Activated CD8-positive, alpha-beta memory T cell treated with anti-CD3 and anti-CD28 coated beads for 36 hours (primary cell): ENCODE measurements at regions not wholly inside any gene's neighbourhood (a gene's known extent, or its start where the extent isn't known, plus 50 kb on each side); places are given as distances from the start of the nearest gene placed in this dataset.
"Not testable (repeated sequence)": the region's sequence is repeated elsewhere in the genome, so short reads cannot be mapped to it uniquely, and the experiment has no call there.

Experiments used
- CTCF ChIA-PET: fragments of 350-600 bp; sonication (Branson Sonifier 250); formaldehyde crosslinking; loops from one replicate; lab custom pipeline; 2021; ENCODE audit warnings: antibody characterized with exemption; lab: Charles Lee
- POLR2A ChIA-PET: fragments of 350-600 bp; sonication (Branson Sonifier 250); formaldehyde crosslinking; loops from one replicate; lab custom pipeline; 2021; ENCODE audit warnings: antibody characterized with exemption; lab: Charles Lee

DNA sequence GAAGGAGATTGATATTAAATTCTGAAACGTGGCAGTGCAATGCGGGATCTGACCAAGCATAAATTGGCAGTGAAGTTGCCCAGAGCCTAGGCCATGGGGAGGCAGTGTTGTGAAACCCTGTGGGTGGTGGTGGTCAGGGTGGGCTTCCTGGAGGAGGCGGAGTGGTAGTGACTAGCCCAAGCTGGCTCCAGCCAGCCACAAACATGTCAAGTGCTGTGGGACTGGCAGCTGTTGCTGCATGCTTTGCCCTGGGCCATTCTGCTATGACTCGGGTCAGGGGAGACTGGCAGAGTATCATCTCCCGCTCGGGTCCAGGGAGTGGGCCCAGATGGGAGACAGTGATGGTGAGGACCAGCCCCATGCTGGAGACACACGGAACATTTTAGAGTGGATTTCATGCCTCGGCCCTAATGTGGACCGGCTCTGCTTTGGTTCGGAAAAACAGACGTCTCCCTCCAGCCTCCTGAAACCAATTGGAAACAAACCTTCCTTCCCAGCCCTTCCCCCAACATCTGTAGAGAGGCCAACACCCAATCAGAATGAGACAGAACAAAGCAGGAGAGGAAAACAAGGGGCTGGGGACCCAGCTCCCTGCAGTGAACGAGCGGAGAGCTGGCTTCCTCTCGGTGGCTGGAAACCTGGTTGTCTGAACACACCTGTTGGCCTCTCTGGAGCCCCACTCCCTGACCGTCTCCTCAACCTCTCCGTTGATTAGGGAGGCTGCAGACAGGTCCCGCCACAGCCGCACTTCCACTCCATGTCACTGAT, 58.2 kb downstream of the TMEM270 start:
- CTCF ChIA-PET: no interaction called here
- POLR2A ChIA-PET: no interaction called here

DNA sequence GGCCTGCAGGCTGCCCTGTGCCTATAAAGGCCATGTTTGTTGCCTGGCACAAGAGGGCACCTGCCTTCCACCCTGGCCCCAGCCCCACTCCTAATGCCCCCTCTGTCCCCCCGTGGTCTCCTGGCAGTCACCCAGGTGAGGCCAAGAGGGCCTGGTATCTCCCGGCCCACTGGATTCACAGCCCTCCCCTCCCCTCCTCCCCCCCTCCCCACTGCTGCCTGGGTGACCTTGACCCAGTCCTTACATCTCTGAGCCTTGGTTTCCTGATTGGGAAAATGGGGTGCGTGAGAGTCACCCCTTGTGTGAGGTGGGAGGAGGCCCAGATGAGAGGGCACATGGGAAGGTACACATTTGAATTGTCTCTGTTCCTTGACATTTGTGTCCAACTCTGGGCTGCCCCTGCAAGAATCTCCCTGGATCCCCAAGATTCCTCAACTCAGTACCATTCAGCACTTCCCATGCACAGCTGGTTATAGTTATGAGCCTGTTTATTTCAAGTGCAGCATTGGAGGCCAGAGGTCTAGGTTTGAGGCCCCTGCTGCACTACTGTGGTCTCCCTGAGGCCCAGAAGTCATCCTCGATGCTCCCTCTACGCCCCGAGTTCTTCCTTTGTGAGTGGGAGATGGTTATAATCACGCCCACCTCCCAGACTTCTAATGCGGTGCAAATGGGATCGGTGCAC, 58.9 kb downstream of the TMEM270 start:
- CTCF ChIA-PET: no interaction called here
- POLR2A ChIA-PET: no interaction called here

DNA sequence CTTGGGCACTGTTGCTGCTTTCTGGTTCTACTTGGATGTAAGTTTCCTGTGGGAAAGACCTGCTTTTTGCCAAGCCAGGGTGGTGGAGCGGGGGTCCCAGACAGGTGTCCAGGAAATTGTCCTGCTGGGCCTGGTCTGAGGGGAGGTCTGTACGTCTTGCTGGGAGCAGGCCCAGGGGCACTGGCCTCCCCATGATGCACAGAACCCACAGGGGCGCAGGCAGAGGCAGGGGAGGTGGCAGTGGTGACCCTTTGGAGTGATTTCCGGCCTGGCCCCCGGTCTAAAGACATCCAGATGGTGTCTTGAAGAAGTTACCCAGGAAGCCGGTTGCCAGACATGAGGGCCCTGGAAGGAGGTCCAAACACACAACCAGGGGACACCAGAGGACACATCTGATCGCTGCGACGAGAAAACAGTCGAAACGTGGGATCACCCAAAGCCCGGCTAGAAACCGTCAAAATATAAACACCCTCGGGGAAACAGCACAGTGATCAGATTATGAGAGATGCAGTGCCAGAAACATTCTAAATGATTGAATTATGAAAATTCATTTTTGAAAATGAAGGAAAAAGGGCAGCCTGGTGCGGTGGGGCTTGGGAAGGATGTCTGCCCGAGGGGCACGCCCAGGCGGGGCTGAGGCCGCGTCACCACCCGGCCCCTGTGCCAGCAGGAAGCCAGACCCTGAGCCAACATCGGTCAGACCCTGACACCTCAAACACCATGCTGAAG, 59.6 kb downstream of the TMEM270 start:
- POLR2A ChIA-PET: no interaction called here
- CTCF ChIA-PET: no interaction called here

DNA sequence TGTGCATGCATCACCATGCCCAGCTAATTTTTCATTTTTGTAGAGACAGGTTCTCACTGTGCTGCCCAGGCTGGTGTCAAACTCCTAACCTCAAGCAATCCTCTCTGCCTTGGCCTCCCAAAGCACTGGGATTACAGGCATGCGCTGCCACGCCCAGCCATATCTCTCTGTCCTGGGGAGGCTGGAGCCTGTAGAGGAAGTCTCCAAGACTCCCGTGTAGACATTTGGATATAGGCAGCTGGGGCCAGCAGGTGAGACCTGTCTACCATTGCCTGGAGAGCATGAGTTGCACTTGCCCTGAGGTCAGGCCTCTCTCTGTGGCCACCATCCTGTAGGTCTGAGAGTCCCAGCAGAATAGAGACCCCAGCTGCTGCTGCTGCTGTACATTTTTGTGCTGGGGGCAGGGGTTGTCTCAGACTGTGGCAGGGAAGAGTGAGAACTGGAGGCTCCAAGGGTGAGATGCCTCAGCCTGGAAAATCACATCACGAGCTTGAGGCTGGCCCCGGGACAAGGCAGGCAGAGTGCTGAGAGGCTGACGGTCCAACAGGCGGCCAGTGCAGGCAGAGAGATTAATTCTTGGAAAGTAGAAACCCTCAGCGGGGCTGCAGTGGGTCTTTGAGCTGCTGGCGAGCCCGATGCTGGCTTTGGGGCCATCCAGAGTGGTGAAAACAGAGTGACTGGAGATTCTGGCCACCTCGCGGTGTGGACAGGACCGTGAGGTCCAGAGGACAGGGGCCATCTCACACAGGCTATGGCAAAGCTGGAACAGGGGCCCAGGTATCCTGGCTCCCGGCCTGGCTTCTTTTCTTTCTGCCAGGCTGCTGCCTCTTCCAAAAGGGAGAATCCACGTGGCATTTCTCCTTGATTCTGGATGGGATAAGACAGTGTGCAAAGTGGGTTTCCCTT, 60.9 kb downstream of the TMEM270 start:
- ChIA-PET CTCF (interaction anchor here (0.7 kb wide), 1 partner anchor 105 kb away, joined by 7 read pairs; no protein-coding TSS in a partner anchor), POLR2A (no interaction called here)

DNA sequence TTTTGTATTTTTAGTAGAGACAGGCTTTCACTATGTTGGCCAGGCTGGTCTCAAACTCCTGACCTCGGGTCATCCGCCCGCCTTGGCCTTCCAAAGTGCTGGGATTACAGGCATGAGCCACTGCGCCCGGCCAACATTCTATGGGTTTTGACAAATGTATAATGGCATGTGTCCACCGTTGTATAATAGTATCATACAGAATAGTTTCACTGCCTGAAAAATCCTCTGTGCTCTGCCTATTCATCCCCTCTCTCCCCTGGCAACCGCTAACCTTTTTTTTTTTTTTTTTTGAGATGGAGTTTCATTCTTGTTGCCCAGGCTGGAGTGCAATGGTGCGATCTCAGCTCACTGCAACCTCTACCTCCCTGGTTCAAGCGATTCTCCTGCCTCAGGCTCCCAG, 67.7 kb downstream of the TMEM270 start:
- POLR2A ChIA-PET, CTCF ChIA-PET: not testable (repeated sequence)

DNA sequence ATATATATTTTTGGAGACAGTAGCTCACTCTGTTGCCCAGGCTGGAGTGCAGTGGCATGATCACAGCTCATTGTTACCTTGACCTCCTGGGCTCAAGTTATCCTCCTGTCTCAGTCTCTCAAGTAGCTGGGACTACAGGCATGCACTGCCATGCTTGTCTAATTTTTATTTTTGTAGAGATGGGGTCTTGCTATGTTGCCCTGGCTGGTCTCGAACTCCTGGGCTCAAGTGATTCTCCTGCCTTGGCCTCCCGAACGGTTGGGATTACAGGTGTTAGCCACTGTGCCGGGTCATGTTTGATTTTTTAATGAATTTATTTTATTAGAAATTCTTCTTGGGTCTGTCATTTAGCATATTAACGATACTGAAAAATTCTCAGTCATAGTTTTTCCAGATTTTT, 70.5 kb downstream of the TMEM270 start:
- ChIA-PET CTCF (no interaction called here), POLR2A (no interaction called here)

DNA sequence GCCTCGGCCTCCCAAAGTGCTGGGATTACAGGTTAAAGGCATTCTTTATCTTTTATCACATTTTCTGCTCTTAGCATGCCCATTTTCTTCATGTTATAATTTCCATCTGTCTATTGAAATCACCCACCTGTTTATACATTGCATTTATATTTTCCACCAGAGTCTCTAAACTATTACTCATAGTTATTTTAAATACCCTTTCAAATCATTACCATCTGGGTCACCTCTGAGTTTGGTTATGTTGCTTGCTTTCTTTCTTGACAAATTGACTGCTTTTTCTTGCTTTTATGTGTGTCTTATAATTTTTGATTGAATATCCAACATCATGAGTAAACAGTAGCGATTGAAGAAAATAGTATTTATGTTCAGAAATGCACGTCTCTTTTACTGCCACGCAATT, 71.4 kb downstream of the TMEM270 start:
- CTCF ChIA-PET: no interaction called here

DNA sequence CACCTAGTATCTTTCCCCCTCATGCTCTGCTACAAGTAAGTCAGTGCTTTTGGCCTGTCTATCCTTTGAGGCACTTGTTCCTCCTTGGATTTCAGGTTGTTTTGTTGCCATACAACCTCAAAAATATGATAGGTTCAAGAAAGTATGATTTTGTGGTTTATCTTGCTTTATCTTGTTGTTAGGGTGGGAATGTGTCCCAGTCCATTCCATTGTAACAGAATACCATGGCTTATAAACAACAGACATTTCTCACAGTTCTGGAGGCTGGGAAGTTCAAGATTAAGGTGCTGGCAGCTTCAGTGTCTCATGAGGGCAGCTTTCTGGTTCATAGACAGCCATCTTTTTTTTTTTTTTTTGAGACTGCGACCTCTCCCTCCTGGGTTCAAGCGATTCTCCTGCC, 72.1 kb downstream of the TMEM270 start:
- POLR2A ChIA-PET: no interaction called here
- CTCF ChIA-PET: no interaction called here

More for the DNA sequence above, 71.4 kb downstream of the TMEM270 start:
- POLR2A ChIA-PET: no interaction called here

DNA sequence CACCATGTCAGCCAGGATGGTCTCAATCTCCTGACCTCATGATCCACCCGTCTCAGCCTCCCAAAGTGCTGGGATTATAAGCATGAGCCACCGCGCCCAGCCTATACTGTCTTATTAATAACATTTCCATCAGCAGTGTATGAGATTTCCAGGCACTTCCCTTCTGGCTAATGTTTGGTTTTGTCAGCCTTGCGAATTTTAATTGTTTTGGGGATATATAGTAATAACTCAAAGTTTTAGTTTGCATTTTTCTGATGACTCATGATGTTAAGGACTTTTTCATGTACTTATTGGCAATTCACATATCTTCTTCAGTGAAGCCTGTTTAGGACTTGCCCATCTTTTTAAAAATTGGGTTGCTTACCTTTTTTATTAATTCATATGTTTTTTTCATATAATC, 76.0 kb downstream of the TMEM270 start:
- POLR2A ChIA-PET: no interaction called here
- CTCF ChIA-PET: interaction anchor here (0.6 kb wide), 1 partner anchor 278 kb away, joined by 3 read pairs; no protein-coding TSS in a partner anchor

DNA sequence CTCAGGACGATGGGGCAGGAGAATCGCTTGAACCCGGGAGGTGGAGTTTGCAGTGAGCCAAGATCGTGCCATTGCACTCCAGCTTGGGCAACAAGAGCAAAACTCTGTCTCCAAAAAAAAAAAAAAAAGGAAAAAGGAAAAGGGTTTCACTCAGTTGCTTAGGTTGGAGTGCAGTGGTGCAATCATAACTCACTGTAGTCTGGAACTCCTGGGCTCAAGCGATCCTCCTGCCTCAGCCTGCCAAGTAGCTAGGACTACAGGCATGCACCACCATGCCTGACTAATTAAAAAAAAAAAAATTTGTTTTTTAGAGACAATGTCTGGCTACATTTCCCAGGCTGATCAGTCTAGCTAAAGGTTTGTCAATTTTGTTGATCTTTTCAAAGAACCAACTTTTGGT, 76.7 kb downstream of the TMEM270 start:
- POLR2A ChIA-PET: not testable (repeated sequence)
- CTCF ChIA-PET: interaction anchor here (0.6 kb wide), 1 partner anchor 279 kb away, joined by 3 read pairs; no protein-coding TSS in a partner anchor

DNA sequence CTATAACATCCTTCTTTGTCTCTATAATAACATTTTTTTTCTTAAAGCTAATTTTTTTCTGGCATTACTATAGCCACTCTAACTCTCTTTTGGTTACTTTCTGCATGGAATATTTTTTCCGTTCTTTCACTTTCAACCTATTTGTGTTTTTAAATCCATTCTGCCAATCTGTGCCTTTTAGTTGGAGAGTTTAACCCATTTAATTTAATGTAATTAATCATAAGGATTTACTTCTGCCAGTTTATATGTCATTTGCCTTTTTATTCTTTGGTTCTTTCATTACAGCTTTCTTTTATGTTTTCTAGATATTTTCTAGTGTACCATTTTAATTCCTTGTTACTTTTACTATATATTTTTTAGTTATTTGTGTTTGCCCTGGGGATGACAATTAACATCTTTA, 78.6 kb downstream of the TMEM270 start:
- ChIA-PET POLR2A (no interaction called here), CTCF (no interaction called here)

DNA sequence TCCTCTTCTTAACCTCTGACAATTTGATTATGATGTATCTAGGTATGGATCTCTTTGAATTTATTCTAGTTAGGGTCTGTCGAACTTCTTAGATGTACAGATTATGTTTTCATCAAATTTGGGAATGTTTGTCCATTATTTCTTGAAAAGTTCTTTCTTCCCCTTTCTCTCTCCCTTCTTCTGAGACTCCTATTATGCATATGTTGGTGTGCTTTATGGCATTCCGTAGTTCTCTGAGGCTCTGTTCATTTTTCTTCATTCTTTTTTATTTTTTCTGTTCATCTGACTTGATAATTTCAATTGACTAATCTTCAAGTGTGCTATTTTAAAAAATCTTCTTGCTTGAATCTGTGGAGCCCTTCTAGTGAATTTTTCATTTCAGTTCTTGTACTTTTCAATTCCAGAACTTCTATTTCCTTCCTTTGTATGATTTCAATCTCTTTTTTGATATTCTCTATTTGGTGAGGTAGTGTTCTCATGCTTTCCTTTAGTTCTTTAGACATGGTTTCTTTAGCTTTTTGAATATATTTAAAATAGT, 79.8 kb downstream of the TMEM270 start:
- POLR2A ChIA-PET: no interaction called here
- CTCF ChIA-PET: no interaction called here

DNA sequence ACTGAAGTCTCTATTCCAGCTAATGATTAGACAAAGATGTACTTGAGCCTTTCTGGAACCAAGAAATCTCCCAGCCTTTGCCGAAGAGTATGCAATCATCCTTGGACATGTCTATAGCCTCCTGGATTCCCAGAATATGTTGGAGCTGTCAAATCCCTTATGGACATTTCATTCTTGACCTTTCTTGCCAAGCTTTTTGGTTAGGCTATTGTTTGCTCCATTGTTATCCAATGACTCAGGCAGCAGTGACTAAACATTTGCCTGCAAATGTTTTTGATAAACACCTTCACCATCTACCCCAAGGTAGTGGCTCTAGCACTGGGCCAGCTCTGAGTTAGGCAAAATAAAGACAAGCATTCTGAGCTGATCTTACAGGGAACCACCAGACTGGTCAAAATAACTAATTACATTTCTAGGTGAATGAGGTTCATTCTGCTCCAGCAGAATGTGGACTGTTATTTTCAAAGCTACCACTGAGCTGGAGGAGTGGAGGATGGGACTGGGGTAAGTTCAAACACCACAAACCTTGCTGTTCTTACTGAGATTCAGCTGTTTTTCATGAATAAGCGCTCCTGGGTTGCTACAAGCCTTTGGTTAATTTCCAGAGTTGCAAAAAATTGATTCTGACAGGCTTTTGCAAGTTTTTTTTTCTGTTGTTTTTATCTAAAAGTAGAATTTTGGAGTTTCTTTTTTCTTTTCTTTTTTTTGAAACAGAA, 81.0 kb downstream of the TMEM270 start:
- POLR2A ChIA-PET: no interaction called here
- CTCF ChIA-PET: no interaction called here

DNA sequence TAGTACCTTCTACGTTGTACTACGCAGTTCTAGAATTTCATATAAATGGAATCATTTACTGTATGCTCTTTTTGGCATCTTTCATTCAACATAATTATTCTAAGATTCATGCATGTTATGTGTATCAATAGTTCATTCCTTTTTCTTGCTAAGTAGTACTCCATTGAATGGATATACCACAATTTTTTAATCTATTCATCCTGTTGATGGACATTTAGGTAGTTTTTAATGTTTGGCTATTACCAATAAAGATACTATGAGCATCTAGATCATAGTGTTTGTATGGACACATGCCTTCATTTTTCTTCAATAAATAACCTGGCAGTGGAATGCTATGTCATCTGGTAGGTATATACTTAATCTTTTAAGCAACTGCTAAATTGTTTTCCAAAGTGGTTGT, 83.0 kb upstream of the ELN start:
- POLR2A ChIA-PET: no interaction called here
- CTCF ChIA-PET: no interaction called here

DNA sequence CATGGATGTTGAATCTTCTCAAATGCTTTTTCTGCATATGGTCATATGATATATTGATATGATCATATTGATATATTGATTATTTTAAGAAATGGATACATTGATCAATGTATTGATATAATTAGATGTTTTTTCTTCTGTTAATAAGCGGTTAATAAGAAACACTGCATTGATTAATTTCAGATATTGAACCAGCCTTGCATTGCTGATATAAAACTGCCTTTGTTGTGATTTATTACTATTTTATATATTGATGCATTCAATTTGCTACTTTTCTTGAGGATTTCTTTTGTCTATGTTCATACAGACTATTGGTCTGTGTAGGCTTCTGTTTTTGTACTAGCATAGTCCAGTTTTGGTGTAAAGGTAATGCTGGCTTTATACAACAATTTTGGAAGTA, 79.7 kb upstream of the ELN start:
- POLR2A ChIA-PET: no interaction called here
- CTCF ChIA-PET: no interaction called here

DNA sequence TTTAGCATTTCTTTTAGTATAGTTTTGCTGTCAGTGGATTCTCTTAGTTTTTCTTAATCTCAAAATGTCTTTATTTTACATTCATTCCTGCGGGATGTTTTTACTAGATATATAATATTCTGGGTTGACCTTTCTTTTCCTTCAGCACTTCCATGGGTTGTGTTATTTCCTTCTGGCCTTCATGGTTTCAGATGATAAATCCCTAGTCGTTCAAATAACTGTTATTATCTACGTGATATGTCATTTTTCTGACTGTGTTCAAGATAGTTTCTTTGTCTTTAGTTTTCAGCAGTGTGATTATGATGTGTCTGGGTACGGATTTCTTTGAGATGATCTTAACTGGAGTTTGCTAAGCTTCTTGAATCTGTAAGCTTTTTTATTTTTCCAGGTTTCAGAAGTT, 75.7 kb upstream of the ELN start:
- ChIA-PET POLR2A (no interaction called here), CTCF (no interaction called here)

DNA sequence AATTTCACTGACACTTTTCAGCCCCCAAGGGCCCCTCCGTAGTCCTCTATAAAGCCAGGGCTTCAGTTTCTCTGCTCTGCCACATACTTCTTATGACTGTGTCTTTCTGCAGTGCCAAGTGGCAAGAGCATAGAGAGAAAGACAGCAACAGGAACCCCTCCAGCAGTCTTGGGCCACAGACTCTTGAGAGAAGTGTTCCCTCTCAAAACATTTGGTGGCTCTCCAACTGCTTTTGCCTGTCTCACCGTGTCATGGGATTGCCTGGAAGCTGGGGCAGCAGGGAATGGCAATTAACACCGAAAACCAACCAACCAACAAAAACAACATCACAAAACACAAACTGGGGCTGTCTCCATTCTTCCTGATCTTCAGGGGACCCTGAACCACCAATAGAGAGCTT, 73.8 kb upstream of the ELN start:
- CTCF ChIA-PET: no interaction called here
- POLR2A ChIA-PET: no interaction called here

DNA sequence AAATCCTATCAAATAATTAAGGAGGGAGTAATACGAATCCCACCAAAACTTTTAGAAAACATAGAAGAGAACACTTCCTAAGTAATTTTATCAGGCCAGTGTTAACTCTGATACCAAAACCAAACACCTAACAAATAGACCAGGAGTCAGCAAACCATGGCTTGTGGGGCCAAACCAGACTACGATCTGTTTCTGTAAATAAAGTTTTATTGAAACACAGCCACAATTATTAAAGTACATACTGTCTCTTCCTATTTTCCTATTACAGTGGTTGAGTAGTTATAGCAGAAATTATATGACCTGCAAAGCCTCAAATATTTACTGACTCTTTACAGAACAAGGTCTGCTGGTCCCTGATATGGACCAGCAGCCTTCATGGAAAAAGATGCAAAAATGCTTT, 73.1 kb upstream of the ELN start:
- POLR2A ChIA-PET: no interaction called here

DNA sequence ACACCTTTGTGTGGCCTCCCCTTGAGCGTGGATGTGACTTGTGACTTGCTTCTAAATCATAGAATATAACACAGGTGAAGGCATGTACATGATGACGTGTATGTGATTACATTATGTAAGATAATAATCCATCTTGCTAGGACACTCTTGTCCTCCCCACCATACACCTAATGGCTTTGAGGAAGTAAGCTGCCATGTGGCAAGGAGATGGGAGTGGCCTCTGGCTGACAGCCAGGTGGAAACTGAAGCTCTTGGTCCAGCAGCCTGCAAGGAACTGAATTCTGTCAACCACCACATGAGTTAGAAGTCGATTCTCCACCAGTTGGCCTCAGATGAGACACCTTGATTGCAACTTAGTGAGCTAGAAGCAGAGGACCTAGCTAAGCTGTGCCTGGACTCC, 67.4 kb upstream of the ELN start:
- CTCF ChIA-PET: no interaction called here
- POLR2A ChIA-PET: no interaction called here

More for the DNA sequence above, 73.1 kb upstream of the ELN start:
- CTCF ChIA-PET: no interaction called here
